ENCODE measurements at regions not wholly inside any gene's neighbourhood (a gene's known extent, or its start where the extent isn't known, plus 50 kb on each side); places are given as distances from the start of the nearest gene placed in this dataset.

GRCh38 chr5:143471041-143471509 is 67.6 kb upstream of the NR3C1 start:
- Histone ChIP-seq H3K4me3 (ENCODE audit: low read depth, low read length) (no peak overlapping the region), H3K36me3 (ENCODE audit: control insufficient read depth, insufficient read depth, low read length) (no peaks in the 10 kb centered on the region), H3K27me3 (ENCODE audit: control insufficient read depth, insufficient read depth, low read length) (no peaks in the 10 kb centered on the region)
- POLR2A ChIA-PET: no interaction called here
- DNase-seq (ENCODE audit: low read depth): no peak
- CTCF ChIA-PET: interaction anchor here (0.5 to 1.2 kb wide), 3 partner anchors 11 to 37 kb away, joined by 3 read pairs; no protein-coding TSS in a partner anchor
- no peak for TF ChIP-seq CTCF (IDR thresholded peaks at IDR 0.05; ENCODE audit: insufficient read depth, low read depth, low read length)

GRCh38 chr5:143470120-143470519 is 66.6 kb upstream of the NR3C1 start:
- CTCF ChIA-PET: no interaction called here
- no peak for TF ChIP-seq CTCF (IDR thresholded peaks at IDR 0.05; ENCODE audit: insufficient read depth, low read depth, low read length)
- DNase-seq (ENCODE audit: low read depth): no peak
- H3K36me3 ChIP-seq (ENCODE audit: control insufficient read depth, insufficient read depth, low read length): no peaks in the 10 kb centered on the region
- H3K27me3 ChIP-seq (ENCODE audit: control insufficient read depth, insufficient read depth, low read length): no peaks in the 10 kb centered on the region
- no peak overlapping the region for H3K4me3 ChIP-seq (ENCODE audit: low read depth, low read length)
- POLR2A ChIA-PET: no interaction called here

GRCh38 chr5:143469125-143469524 is 65.6 kb upstream of the NR3C1 start:
- Histone ChIP-seq H3K36me3 (ENCODE audit: control insufficient read depth, insufficient read depth, low read length) (no peaks in the 10 kb centered on the region), H3K4me3 (ENCODE audit: low read depth, low read length) (no peak overlapping the region), H3K27me3 (ENCODE audit: control insufficient read depth, insufficient read depth, low read length) (no peaks in the 10 kb centered on the region)
- no peak for DNase-seq (ENCODE audit: low read depth)
- ChIA-PET POLR2A (no interaction called here), CTCF (interaction anchor here (0.5 to 0.8 kb wide), 2 partner anchors 73 to 1511 kb away, joined by 3 read pairs; no protein-coding TSS in a partner anchor)
- TF ChIP-seq CTCF (IDR thresholded peaks at IDR 0.05; ENCODE audit: insufficient read depth, low read depth, low read length): no peak

GRCh38 chr5:143466632-143467031 is 63.1 kb upstream of the NR3C1 start:
- Histone ChIP-seq H3K4me3 (ENCODE audit: low read depth, low read length) (no peak overlapping the region), H3K36me3 (ENCODE audit: control insufficient read depth, insufficient read depth, low read length) (no peaks in the 10 kb centered on the region), H3K27me3 (ENCODE audit: control insufficient read depth, insufficient read depth, low read length) (no peaks in the 10 kb centered on the region)
- POLR2A ChIA-PET: no interaction called here
- TF ChIP-seq CTCF (IDR thresholded peaks at IDR 0.05; ENCODE audit: insufficient read depth, low read depth, low read length): no peak
- CTCF ChIA-PET: no interaction called here
- no peak for DNase-seq (ENCODE audit: low read depth)

GRCh38 chr5:143464723-143465490 is 61.4 kb upstream of the NR3C1 start:
- ChIA-PET CTCF (no interaction called here), POLR2A (no interaction called here)
- Histone ChIP-seq H3K27me3 (ENCODE audit: control insufficient read depth, insufficient read depth, low read length) (no peaks in the 10 kb centered on the region), H3K4me3 (ENCODE audit: low read depth, low read length) (no peak overlapping the region), H3K36me3 (ENCODE audit: control insufficient read depth, insufficient read depth, low read length) (no peaks in the 10 kb centered on the region)
- no peak for TF ChIP-seq CTCF (IDR thresholded peaks at IDR 0.05; ENCODE audit: insufficient read depth, low read depth, low read length)
- no peak for DNase-seq (ENCODE audit: low read depth)

Data from BJ (cell line).